22Rv1 (cell line): ENCODE measurements at regions not wholly inside any gene's neighbourhood (a gene's known extent, or its start where the extent isn't known, plus 50 kb on each side); places are given as distances from the start of the nearest gene placed in this dataset.

Experiments
- CTCF ChIP-seq: fragments of 450-650 bp; IDR thresholded peaks from 2 replicates; pipeline ENCODE4 v1.5.1; 2017; ENCODE audit warnings: mild to moderate bottlenecking
- ZFX ChIP-seq: fragments of 450-650 bp; IDR thresholded peaks from 2 replicates; pipeline ENCODE4 v1.6.1; 2017; ENCODE audit warnings: antibody characterized with exemption, borderline replicate concordance

DNA sequence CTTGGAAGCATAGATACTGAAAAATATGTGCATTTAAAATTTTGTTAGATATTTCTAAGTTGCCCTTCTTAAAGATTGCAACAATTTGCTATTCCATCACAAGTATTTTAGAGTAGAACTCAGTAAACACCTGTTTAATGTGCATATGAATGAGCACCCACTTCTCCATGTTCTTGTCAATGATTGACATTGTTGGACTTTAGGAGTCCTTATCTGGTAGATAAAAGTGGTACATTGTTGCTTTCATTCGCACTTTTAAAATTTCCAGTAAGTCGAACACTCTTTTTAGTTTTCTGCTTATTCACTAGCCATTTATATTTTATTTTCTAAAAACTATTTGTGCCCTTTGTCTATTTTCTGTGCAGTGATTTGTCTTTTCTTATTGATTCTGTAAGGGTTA is 478.3 kb downstream of the SOX2 start:
- TF ChIP-seq CTCF: no peak
- TF ChIP-seq ZFX: no peak
